ENCODE measurements at regions not wholly inside any gene's neighbourhood (a gene's known extent, or its start where the extent isn't known, plus 50 kb on each side); places are given as distances from the start of the nearest gene placed in this dataset.

GRCh38 chr6:150303256-150303655 is 65.6 kb upstream of the IYD start:
- no peaks in the 10 kb centered on the region for H3K36me3 ChIP-seq (ENCODE audit: insufficient read depth, low read length)
- no peak overlapping the region for H3K4me3 ChIP-seq (ENCODE audit: low read length)
- H3K4me1 ChIP-seq (ENCODE audit: insufficient read depth, low read length) = no peaks in the 10 kb centered on the region
- Mint-ChIP-seq H3K27me3 (peaks cover 14% of the 10 kb centered on the region), H3K4me1 (ENCODE audit: low read depth) (no peaks in the 10 kb centered on the region), H3K9me3 (no peaks in the 10 kb centered on the region), H3K36me3 (ENCODE audit: low read depth) (no peaks in the 10 kb centered on the region), H3K27ac (no peak overlapping the region), H3K4me3 (no peak overlapping the region)
- peaks cover 0 to 9% of the 10 kb centered on the region in 2 experiments for H3K27me3 ChIP-seq (ENCODE audit: control insufficient read depth in 1 of 2, insufficient read depth in 2 of 2, low read length in 2 of 2)
- no peaks in the 10 kb centered on the region for H3K9me3 ChIP-seq (ENCODE audit: control insufficient read depth in 1 of 2, insufficient read depth in 1 of 2, low read length in 2 of 2)
- H3K27ac ChIP-seq (ENCODE audit: low read depth in 1 of 2, low read length in 2 of 2) = no peak overlapping the region
- ATAC-seq (ENCODE audit: poor library complexity) = no peak
- no peak for TF ChIP-seq CTCF (IDR thresholded peaks at IDR 0.05)
- no peak for DNase-seq
- ChIA-PET POLR2A (no interaction called here), CTCF (no interaction called here)
- intact Hi-C loops (cut with DNase I, micrococcal nuclease) = no loop called here

- Histone ChIP-seq H3K4me3 (ENCODE audit: low read length) (no peak overlapping the region), H3K27ac (ENCODE audit: low read depth in 1 of 2, low read length in 2 of 2) (no peak overlapping the region), H3K36me3 (ENCODE audit: insufficient read depth, low read length) (no peaks in the 10 kb centered on the region), H3K27me3 (ENCODE audit: control insufficient read depth in 1 of 2, insufficient read depth in 2 of 2, low read length in 2 of 2) (peaks cover 0 to 9% of the 10 kb centered on the region in 2 experiments), H3K4me1 (ENCODE audit: insufficient read depth, low read length) (peaks cover 1% of the 10 kb centered on the region), H3K9me3 (ENCODE audit: control insufficient read depth in 1 of 2, insufficient read depth in 1 of 2, low read length in 2 of 2) (no peaks in the 10 kb centered on the region)
- POLR2A ChIA-PET = no interaction called here
- Mint-ChIP-seq H3K9me3 (no peaks in the 10 kb centered on the region), H3K27me3 (peaks cover 14% of the 10 kb centered on the region), H3K27ac (no peak overlapping the region), H3K4me1 (ENCODE audit: low read depth) (no peaks in the 10 kb centered on the region), H3K4me3 (no peak overlapping the region), H3K36me3 (ENCODE audit: low read depth) (no peaks in the 10 kb centered on the region)
- CTCF ChIA-PET = no interaction called here
- ATAC-seq (ENCODE audit: poor library complexity) (no peak), DNase-seq (no peak)
- intact Hi-C loops (cut with DNase I, micrococcal nuclease) = no loop called here
- TF ChIP-seq CTCF (IDR thresholded peaks at IDR 0.05) = no peak
Observed at GRCh38 chr6:150304429-150304828, 64.4 kb upstream of the IYD start.

- H3K27me3 ChIP-seq (ENCODE audit: control insufficient read depth in 1 of 2, insufficient read depth in 2 of 2, low read length in 2 of 2) = peaks cover 0 to 9% of the 10 kb centered on the region in 2 experiments
- no peaks in the 10 kb centered on the region for H3K36me3 ChIP-seq (ENCODE audit: insufficient read depth, low read length)
- DNase-seq (no peak), ATAC-seq (ENCODE audit: poor library complexity) (no peak)
- intact Hi-C loops (cut with DNase I, micrococcal nuclease) = no loop called here
- H3K4me3 ChIP-seq (ENCODE audit: low read length) = no peak overlapping the region
- Mint-ChIP-seq H3K4me1 (ENCODE audit: low read depth) (no peaks in the 10 kb centered on the region), H3K27me3 (peaks cover 14% of the 10 kb centered on the region), H3K4me3 (no peak overlapping the region), H3K36me3 (ENCODE audit: low read depth) (no peaks in the 10 kb centered on the region), H3K27ac (no peak overlapping the region), H3K9me3 (no peaks in the 10 kb centered on the region)
- no peak for TF ChIP-seq CTCF (IDR thresholded peaks at IDR 0.05)
- H3K9me3 ChIP-seq (ENCODE audit: control insufficient read depth in 1 of 2, insufficient read depth in 1 of 2, low read length in 2 of 2) = no peaks in the 10 kb centered on the region
- ChIA-PET POLR2A (no interaction called here), CTCF (no interaction called here)
- H3K27ac ChIP-seq (ENCODE audit: low read depth in 1 of 2, low read length in 2 of 2) = no peak overlapping the region
- H3K4me1 ChIP-seq (ENCODE audit: insufficient read depth, low read length) = peaks cover 10% of the 10 kb centered on the region
Observed at GRCh38 chr6:150306290-150306689, 62.5 kb upstream of the IYD start.
